NCI-H1417 treated with DMSO at 0.1 percent for 48 hours (cell line): ENCODE measurements at regions not wholly inside any gene's neighbourhood (a gene's known extent, or its start where the extent isn't known, plus 50 kb on each side); places are given as distances from the start of the nearest gene placed in this dataset.

Experiments used
- DNase-seq: peaks from one replicate; lab custom pipeline; 2025; lab: John Stamatoyannopoulos, UW

DNA sequence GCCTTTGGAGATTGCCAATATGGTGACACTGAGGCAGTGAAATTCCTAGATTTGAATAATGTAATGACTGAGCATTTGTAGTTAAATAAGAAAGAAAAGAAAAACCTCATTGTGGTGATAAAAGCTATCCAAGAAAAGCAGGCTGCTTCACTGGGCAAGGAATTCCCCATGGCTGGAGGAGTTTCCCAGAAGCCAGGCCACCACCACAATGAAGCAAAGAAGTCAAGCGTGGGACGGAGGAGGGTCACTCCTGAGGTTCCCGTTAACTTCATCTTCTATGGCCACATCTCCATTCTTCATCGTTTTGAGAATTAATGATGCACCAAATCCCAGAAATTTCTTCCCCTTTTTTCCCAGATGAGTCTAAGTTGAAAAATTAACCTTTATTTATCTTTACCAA lies 185.8 kb upstream of the BCL6 start:
- no peak for DNase-seq

DNA sequence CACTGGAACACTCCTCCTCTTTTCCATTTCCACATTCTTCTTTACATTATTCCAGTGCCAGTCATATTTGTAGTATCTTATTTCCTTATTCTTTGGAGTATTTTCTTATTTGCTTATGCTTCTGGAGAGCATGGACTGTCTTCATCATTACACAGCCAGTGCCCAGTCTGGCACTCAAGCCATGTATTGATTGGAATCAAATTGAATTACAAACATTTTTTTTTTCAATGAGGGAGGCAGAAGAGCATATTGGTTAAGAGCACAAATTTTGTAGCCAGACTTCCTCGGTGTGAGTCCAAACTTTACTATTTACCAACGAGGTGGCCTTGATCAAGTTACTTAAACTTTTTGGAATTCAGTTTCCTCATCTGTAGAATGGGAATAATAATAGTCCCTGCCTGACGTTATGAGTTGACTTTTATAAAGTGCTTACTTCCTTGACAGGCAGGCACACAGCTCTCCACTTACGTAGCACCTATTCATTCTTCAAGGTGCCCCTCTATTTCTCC lies 186.6 kb upstream of the BCL6 start:
- DNase-seq = no peak

DNA sequence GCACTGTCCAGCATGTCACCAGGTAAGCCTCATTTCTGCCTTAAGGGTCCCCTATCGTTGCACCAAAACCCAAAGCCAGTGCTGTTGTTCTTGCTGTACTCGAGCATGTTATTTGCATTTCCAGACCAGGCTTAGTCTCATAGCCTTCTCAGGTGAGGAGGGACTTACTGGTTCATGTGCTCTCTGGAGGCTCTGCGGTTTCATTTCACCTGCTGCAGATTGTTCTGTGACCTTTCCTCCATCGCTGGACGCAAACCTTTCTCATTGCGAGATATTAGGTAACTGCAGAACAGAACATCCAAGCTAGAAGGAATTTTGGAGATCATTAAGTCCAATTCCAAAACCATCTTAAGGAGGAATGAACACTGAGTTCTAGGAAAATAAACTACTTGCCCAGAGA lies 187.3 kb upstream of the BCL6 start:
- no peak for DNase-seq

DNA sequence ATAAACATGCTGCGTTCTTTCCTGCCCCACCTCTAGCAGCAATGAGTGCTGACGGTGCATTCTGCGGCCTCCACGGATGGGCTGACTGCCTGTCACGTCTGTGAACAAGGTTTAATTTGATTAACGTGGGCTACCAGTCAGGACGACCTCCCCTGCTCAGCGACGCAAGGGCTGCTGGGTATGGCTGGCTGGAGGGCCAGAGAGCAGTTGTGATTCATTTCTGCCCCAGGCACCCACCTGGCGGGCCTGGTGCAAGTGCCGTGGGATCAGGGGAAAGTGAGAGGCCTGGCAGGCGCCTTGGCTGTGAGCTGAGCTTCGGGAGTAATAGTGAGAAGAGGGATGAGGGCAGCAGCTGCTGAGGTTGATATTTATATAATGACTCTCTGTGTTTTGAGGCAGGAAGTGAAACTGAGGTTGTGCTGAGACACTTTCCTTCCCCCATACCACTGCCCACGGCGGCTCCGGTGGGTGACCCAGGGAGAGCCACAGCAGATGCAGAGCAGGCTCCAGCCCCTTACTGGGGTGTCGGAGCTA lies 190.4 kb upstream of the BCL6 start:
- no peak for DNase-seq

DNA sequence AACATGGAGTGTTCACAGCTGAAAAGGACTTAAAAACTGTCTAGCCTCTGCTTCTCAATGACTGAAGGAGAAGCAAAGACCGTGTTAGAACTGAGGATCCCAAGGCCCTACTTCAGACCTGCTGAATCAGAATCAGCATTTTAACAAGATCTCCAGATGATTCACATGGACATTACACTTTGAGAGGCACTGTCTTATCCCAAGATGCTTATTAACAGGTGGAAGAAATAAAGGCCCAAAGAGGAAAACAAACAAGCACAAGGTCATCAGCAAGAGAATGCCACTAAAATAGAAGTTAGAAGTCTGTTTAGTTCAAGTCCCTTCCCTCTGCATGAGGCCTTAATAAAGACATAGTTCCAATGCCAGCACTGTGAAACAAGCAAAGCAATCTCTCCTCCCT lies 191.4 kb upstream of the BCL6 start:
- DNase-seq = no peak

DNA sequence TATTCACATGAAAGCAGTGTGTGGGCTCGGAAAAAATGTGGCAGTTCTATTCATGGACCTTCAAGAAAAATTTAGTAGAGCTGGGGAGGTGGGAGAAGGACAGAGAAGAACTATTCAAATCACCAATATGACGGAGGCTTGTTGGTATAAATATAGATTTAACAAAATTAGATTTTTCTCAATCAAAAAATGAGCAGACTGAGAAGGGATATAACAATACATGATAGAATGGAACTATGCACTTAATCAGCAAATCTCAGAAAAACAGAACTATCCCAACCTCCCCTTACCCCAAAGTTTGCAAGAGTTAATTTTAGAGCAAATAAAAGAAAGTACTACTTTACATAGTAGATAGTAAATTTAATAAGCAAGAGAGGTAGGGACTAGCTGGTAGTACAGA lies 194.6 kb upstream of the BCL6 start:
- DNase-seq = no peak

DNA sequence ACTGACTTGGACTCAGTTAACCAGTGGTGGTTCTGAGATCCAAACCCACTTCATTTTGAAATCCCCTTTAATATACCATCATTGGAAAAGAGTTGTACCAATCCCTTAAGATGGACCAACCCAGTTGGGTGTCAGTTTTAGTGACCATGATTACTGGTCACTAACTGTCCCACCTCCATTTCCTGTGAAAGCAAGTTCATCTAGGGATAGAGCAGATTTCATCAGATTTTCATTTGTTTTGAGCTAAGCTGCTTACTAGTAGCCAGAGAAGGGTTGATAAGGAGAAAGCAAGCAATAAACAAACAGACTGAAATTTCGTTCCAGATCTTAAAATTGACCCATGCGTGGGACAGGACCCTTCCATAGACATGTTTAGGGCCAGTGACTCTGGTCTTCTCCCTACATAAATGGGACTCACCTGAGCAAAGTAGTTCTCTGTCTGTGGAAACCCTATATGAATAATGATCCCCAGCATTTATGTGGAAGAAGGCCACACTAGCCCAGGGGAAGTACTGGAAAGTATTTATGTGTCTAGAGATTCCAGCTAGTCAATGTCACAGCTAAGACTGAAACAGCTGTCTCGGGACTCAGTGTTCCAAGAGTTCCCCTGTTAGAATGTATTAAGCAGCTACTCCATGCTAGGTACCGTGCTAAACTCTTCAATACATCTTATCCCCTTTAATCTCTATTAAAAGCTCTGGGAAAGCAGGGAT lies 196.0 kb upstream of the BCL6 start:
- DNase-seq = no peak

DNA sequence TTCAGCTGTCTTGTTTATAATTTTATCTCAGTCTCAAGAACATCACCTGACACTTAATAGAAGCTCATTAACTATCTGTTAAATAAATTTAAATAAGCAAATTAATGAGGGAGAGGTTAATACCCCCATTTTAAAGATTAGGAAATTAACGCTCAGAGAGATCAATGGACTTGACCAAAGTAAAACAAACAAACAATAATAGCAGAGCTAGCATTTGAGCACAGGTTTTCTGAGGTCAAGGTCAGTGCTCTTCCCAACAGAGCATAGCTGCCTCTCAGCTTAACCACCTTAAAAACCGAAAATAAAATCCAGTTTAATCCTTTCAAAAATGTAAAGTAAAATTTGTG lies 196.6 kb upstream of the BCL6 start:
- no peak for DNase-seq

DNA sequence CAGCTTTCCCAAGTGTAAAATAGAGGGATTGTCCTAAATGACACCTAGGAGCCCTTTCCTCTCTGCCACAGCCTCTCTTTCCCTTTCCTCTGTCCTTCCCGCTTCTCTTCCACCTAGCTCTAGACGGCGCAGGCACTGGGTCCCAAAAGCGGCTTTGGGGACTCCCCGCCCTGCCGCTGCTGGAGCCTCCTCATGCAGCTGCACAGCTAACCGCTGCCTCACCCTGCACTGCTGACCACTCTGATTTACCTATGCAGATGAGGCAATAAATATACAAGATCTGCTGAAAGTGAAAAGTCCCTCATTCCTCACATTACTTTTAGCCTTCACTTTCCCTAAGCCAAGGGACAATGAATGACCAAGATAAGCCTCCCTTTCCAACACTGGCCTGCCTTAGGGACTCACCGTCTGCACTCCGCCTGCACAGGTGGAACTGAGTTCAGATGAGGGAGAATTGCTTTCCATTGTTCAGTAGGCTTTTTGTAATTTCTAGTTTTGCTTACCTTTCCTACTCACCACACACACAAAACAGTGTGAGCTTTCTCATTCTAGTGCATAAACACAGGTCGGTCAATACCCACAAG lies 197.5 kb upstream of the BCL6 start:
- DNase-seq = no peak

DNA sequence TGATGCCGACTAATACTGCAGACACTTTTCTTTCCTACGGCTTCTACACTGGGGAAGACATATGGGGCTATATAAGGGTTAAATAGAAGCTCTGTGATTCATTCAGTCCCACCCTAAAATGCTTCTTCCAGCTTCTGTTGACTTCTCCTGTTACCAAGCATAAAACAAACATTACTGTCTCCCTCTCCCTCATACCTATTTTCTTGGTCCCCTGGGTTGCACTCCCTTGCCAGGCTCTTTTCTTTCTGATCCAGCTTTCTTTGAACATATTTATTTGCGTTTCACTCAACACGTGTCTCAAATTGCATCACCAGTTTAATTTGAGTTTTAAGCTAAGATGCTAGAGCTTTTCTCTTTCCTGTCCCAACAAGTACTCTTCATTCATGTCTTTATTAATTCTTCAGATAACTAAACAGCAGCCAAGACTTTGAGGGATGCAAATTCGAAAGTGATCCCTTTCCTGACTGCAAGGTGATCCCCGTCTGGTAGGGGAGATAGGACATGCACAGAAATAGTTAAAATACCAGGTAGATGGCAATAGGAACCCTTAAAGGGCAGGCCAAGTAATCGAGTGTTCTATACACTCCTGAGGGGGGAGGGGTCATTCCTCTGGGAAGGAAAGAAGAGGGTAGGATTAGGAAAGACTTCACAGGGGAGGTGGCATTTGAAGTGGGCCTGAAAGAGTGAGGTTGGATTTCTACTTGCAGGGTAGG lies 198.6 kb upstream of the BCL6 start:
- DNase-seq = no peak

DNA sequence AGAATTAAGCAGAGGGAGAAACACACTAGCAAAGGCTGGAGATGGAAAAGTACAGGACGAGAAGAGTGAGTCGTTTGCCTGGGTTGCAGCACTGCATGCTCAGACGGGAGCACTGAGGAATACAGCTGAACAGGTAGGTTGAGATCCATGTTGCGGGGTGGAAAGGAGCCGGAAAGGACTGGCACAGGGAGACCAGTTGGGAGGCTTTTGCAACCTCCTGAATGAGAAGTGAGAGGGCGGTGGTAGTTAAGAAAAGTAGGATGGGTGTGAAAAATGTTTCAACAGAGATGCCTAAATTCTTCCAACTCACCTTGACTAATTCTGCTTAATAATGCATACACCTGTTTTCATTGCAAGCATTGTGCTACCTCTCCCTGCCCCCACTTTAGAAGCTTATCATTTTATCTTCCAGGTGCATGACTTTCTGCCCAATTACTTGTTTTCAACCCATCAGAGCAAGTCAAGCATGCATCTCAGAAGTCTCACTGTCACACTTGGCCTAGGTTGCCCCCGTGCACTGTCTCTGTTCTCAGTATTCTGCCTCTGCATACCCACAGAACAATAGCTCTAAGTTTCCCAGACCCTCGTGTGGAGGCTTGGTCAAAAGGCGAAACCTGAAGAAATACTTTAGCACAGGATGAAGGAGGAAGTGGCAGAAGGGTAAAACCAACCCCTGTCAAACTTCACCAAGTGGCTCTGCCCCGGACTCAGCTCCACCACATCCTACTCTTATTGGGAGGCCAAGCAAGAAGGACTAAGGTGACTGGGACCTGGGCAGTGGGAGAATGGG lies 199.3 kb upstream of the BCL6 start:
- no peak for DNase-seq

DNA sequence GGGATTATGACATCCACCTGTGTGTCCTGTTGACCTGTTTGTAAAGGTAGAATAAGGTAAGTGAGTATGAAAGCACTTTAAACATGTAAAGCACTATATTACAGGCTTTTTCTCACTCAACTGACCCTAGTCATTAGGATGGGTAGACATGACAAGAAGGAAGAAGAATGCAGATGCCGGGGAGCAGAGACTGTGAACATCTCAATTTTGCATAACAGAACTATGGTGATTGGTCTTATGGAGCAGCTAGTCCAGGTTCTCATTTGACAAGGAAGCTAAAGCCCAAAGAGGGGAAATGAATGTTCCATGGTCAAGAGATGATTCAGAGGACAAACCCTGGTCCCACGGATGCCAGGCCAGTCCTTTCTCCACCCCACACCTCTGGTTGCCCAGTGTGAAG lies 200.1 kb upstream of the BCL6 start:
- no peak for DNase-seq

DNA sequence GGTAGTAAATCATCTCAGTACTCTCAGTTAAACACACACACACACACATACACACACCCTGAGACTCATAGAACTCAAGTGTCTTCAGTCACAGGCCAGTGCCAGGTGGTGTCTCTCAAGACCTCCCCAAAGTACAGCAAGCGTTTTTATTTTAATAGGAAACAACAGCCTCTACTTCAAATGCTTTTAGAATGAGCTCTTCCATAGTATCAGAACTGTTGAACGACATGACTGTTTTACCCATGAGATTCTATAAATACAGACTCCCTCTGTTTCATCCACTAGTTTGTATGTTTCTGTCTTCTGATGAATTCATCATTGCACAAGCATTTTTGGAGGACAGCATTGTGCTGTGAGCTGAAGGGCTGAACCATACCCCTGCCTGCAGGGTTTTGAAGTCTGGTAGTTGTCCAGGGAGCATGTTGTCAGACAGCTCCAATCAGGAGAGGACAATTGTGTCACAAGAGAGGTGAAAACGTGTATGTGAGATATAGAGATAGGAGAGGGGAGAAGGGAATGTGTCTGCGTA lies 201.0 kb upstream of the BCL6 start:
- DNase-seq = no peak

DNA sequence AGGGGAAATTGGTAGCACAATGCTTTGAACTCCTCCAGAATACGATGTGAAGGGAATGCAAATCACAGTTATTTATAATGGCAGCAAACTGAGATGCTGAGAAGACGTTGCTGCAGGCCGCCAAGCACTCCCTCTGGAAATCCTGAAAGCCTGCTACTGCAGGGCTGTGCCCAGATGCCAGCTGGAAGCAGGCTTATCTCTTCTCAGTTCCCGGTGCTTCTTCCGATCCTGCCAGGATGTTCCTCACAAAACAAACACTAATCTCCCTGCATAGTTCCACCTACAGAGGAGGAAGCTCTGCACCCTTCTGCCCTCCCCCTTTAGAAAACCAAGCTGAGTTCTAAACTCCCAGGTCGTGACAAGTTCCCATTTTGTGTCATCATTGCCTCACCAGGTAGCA lies 201.7 kb upstream of the BCL6 start:
- DNase-seq = no peak

DNA sequence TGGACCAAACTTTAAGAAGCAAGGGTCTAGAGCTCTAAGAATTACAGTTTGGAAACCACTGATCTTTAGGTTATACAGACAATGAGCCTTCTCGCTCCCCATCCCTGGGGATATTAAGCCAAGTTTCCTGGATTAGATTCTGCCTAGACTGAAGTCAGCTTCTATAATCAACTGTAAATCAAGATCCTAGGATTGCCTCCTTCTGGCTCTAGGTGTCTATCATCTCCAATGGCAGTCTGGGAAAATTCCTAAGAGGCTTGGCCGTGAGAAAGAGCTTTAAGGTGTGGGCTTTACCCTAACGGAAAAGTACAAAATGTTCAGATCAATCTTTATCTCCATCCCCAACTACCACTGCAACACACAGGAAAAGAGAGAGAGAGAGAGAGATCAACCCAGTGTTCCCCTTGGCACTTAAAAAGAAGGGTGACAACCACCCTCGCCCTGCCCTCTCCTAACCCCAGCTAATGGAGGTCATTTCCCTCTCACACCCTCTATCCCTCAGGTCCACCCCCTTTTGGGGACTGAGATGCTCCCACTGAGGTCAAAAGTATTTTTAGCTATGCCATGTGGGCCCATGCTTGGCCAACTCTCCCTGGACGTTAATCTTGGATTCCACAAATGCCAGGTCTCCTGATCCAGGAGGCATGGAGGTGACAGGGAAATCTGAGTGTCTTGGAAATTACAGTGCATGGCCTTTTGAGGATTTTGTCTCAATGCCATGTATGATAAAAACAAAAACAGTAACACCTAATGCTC lies 202.8 kb upstream of the BCL6 start:
- no peak for DNase-seq

DNA sequence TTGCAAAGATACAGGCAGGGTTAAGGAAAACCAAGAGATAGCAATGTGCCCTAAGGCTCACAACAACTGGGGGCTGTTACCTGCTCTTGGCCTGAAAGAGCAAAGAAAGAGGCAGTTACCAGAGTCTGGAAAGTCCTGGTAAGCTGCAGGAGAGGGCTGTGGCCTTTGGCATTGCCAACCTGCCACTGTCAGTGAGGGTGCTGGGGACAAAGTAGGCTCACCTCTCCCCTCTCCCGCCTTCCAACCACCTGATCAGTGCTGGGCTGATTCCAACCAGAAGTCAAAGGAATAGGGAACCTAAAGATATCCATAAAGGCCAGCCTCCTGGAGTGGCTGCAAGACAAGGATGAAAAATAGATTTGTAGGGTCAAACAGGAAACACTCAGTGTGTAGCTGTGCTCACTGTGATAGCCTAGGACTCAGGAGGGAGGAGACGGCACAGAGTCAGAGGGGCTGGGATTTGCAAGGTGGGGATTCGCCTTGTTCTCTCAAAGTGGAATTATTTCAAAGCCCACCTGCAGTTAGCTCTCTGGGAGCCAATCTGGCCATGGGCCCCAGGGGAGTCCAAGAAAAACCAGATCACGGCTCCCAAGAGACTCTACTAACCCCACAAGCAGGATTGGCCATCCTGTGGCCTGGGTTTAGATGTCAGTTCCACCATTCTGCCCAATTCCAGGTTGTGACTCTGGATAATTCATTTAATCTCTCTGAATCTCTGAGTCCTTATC lies 204.0 kb upstream of the BCL6 start:
- DNase-seq = no peak

DNA sequence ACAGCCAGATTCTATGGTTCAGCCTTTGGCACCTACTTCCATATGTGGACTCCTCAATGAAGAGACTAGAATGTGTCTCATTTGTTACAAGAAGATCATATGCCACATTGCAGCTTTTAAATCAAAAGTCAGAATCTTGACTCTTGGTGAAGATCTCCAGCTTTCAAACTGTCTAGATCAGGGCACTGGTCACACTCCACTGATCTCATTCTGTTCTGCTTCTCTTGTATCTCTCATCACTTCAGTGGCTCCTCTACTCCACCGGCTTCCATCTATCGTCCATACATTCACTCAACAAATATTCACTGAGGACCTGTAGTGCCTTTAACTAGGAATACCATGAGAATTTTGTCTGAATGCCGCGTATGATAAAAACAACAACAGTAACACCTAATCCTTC lies 203.3 kb upstream of the LPP start:
- no peak for DNase-seq

DNA sequence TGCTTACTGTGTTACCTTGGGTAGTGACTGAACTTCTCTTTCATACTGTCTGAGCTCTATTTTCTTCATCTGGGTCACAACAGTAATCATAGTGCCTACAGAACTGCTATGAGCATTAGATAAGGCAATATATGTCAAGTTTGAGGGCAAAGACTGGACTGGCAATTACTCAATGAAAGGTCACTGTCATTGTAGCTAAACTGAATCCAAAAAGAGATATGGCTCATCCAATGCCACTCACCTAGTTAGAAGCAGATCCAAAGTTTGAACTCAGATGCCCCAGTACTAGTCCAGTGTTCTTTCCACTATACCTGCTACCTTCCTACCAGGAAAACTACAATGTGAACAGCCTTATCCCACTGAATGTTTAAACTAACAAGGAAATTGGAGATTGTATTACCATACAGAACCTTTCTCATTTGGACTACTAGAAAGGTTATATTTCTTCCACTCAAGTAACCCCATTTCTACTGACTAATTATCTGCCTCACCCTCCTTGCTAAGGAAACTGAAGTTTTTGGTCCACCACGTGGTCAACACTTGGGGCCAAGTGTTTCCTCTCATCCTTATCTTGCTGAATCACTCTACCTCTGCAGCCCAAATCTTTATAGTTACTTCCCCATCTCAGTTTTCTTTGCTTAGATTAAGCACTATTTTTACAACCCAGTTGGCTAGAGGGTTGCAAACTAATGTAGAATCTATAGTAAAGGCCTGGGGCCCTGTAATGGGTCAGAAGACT lies 202.3 kb upstream of the LPP start:
- DNase-seq = no peak

DNA sequence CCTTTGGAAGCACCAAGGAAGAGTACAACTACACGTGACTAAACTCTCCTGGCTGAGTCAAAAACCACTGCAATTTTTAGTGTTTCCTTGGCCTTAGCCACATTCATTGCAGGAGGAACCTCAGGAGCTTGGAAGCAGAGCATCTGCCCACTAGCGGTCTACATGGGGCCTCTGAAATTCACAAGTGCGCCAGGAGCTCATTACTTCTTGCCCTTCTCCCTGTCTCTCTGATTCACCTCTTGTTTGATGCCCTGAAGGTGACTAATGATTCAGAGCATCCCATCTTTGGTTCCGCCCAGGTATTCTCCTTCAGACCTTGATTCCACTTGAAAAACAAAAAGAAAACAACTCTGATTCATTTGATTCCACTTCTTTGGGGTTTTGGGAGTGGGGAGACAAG lies 201.1 kb upstream of the LPP start:
- no peak for DNase-seq

DNA sequence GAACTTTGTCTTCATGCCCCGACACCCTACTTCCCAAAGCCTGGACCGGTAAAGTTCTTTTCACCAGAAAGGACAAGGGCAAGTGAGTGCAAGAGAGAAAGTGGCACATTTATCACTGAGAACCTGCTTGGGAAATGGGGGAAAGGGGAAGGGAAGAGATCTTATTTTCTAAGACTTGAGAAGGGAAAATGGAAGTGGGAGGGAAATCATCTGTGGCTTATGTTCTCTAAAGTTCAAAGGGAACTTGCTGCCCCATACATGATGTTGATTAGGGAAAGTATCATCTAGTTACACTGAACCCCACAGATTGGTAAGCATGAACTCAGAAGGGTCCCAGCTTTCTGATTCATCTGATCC lies 199.5 kb upstream of the LPP start:
- no peak for DNase-seq
